Suprapubic skin (tissue), 4 donors: ENCODE measurements at regions not wholly inside any gene's neighbourhood (a gene's known extent, or its start where the extent isn't known, plus 50 kb on each side); places are given as distances from the start of the nearest gene placed in this dataset.

Experiments used
- DNase-seq, 2 donors: peaks; one replicate each; pipeline ENCODE4 v3.0.0-alpha.2; 2019; ENCODE audit warnings: low spot score in 2 of 2
- H3K27ac ChIP-seq: fragments of 200-600 bp; sonication (generic); one replicate; pipeline ENCODE4 v1.5.1; 2019
- H3K27me3 ChIP-seq: fragments of 200-600 bp; sonication (generic); one replicate; pipeline ENCODE4 v1.5.1; 2019
- H3K36me3 ChIP-seq: fragments of 200-600 bp; sonication (generic); one replicate; pipeline ENCODE4 v1.5.1; 2019
- H3K4me1 ChIP-seq: fragments of 200-600 bp; sonication (generic); one replicate; pipeline ENCODE4 v1.5.1; 2019
- H3K4me3 ChIP-seq: fragments of 200-600 bp; sonication (generic); one replicate; pipeline ENCODE4 v1.5.1; 2019; ENCODE audit warnings: mild to moderate bottlenecking
- H3K9me3 ChIP-seq: fragments of 200-600 bp; sonication (generic); one replicate; pipeline ENCODE4 v1.5.1; 2019
- CTCF ChIP-seq, 2 donors: fragments of 200-600 bp in 1 of 2; fragments of 450-650 bp in 1 of 2; sonication (generic) in 1 of 2; IDR thresholded peaks; one replicate each; pipeline ENCODE4 v1.5.1; 2016 to 2019; ENCODE audit warnings: antibody characterized with exemption in 2 of 2, mild to moderate bottlenecking in 1 of 2, moderate library complexity in 1 of 2
- EP300 ChIP-seq: sonication (generic); formaldehyde crosslinking; IDR thresholded peaks from one replicate; pipeline ENCODE4 v1.6.1; 2017; ENCODE audit warnings: antibody characterized with exemption
- POLR2A ChIP-seq, 2 donors: fragments of 450-650 bp; IDR thresholded peaks; one replicate each; pipeline ENCODE4 v1.6.1; 2017; ENCODE audit warnings: antibody characterized with exemption in 2 of 2, mild to moderate bottlenecking in 2 of 2, moderate library complexity in 2 of 2
- POLR2AphosphoS5 ChIP-seq, 3 donors: sonication (generic); formaldehyde crosslinking; IDR thresholded peaks; one replicate each; pipeline ENCODE4 v1.6.1; 2017; ENCODE audit warnings: antibody characterized with exemption in 3 of 3
- WGBS: methylation state at CpG from one replicate; pipeline ENCODE4 v1.1.5; 2018; 5-methylcytosine and 5-hydroxymethylcytosine counted together

- H3K27ac ChIP-seq, result no peak overlapping the region
- H3K27me3 ChIP-seq, result no peaks in the 10 kb centered on the region
- no peak overlapping the region for H3K4me3 ChIP-seq
- no peak for DNase-seq
- TF ChIP-seq CTCF (IDR thresholded peaks at IDR 0.05) (no peak), POLR2AphosphoS5 (IDR thresholded peaks at IDR 0.05) (no peak), EP300 (no peak), POLR2A (IDR thresholded peaks at IDR 0.05) (no peak)
- WGBS, result 87% methylated on average over 4 of the region's 4 CpGs
- H3K36me3 ChIP-seq, result no peaks in the 10 kb centered on the region
- peaks cover 37% of the 10 kb centered on the region for H3K4me1 ChIP-seq
- H3K9me3 ChIP-seq, result no peaks in the 10 kb centered on the region
Measured at GRCh38 chr2:111664275-111664850, 219.6 kb downstream of the ANAPC1 start.

DNA sequence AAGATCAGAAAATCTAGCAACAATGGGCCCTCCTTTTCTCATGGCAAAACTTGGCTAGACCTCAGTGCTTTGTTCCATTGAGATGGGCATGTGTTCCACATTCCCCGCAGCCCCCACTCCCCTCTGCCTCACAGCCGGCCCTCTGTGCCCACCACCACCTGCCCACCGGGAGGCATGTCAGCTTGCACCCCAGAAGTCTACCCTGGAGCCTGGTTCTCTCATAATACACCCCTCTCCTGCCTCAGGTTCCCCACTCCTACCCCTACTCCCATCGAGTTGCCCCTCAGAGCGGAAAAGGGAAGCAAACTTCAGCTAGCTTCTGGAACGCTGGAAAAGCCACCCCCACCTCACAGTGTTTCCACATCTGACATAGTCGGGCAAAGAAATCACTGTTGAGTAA is 219.0 kb downstream of the ANAPC1 start:
- Histone ChIP-seq H3K4me3 (no peak overlapping the region), H3K27me3 (no peaks in the 10 kb centered on the region), H3K36me3 (no peaks in the 10 kb centered on the region), H3K27ac (no peak overlapping the region), H3K4me1 (peaks cover 30% of the 10 kb centered on the region), H3K9me3 (no peaks in the 10 kb centered on the region)
- TF ChIP-seq POLR2A (IDR thresholded peaks at IDR 0.05) (no peak), POLR2AphosphoS5 (IDR thresholded peaks at IDR 0.05) (no peak), CTCF (IDR thresholded peaks at IDR 0.05) (no peak), EP300 (no peak)
- DNase-seq, result no peak
- WGBS, result 96% methylated on average over 7 of the region's 7 CpGs

GRCh38 chr2:111665551-111666116 is 218.4 kb downstream of the ANAPC1 start:
- WGBS, result 96% methylated on average over 3 of the region's 3 CpGs
- no peaks in the 10 kb centered on the region for H3K9me3 ChIP-seq
- no peaks in the 10 kb centered on the region for H3K36me3 ChIP-seq
- DNase-seq, result no peak
- TF ChIP-seq CTCF (IDR thresholded peaks at IDR 0.05), result no peak
- no peak for TF ChIP-seq EP300
- TF ChIP-seq POLR2A (IDR thresholded peaks at IDR 0.05), result no peak
- TF ChIP-seq POLR2AphosphoS5 (IDR thresholded peaks at IDR 0.05), result no peak
- H3K27me3 ChIP-seq, result no peaks in the 10 kb centered on the region
- H3K4me3 ChIP-seq, result no peak overlapping the region
- H3K4me1 ChIP-seq, result peaks cover 24% of the 10 kb centered on the region
- H3K27ac ChIP-seq, result no peak overlapping the region

DNA sequence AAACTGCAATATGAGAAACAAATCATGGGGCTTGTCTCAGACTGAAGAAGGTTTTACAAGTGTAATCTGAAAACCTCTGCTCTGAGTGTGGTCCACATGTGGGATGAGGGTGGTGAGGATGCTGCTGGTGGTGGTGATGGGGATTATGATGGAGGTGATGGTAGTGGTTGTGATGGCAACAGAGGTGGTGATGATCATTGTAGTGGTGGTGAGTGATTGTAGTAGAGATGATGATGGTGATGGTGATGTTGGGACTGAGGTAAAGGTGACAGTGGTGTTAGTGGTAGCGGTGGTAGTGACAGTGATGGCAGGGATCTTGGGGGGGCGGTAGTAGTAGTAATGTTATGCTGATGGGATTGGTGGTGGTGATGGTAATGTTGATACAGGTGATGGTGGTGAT is 217.8 kb downstream of the ANAPC1 start:
- WGBS, result 93% methylated on average over 2 of the region's 2 CpGs
- no peaks in the 10 kb centered on the region for H3K27me3 ChIP-seq
- TF ChIP-seq POLR2AphosphoS5 (IDR thresholded peaks at IDR 0.05) (no peak), EP300 (no peak), CTCF (IDR thresholded peaks at IDR 0.05) (no peak)
- H3K27ac ChIP-seq, result no peak overlapping the region
- no peak for DNase-seq
- peaks cover 23% of the 10 kb centered on the region for H3K4me1 ChIP-seq
- H3K36me3 ChIP-seq, result no peaks in the 10 kb centered on the region
- no peaks in the 10 kb centered on the region for H3K9me3 ChIP-seq
- H3K4me3 ChIP-seq, result no peak overlapping the region

GRCh38 chr2:111667001-111667400 is 217.0 kb downstream of the ANAPC1 start:
- DNase-seq, result no peak
- no peak for TF ChIP-seq EP300
- no peak for TF ChIP-seq CTCF (IDR thresholded peaks at IDR 0.05)
- no peak for TF ChIP-seq POLR2A (IDR thresholded peaks at IDR 0.05)
- TF ChIP-seq POLR2AphosphoS5 (IDR thresholded peaks at IDR 0.05), result no peak
- H3K27me3 ChIP-seq, result no peaks in the 10 kb centered on the region
- H3K27ac ChIP-seq, result no peak overlapping the region
- no peaks in the 10 kb centered on the region for H3K36me3 ChIP-seq
- no peak overlapping the region for H3K4me3 ChIP-seq
- H3K4me1 ChIP-seq, result peaks cover 22% of the 10 kb centered on the region
- 85% methylated on average over 8 of the region's 8 CpGs for WGBS
- no peaks in the 10 kb centered on the region for H3K9me3 ChIP-seq
